ENCODE measurements at regions not wholly inside any gene's neighbourhood (a gene's known extent, or its start where the extent isn't known, plus 50 kb on each side); places are given as distances from the start of the nearest gene placed in this dataset.

- DNase-seq (ENCODE audit: low read depth), result no peak
Measured at GRCh38 chr2:176813621-176814049, 399.0 kb upstream of the HNRNPA3 start.

GRCh38 chr2:176814274-176814673, 398.3 kb upstream of the HNRNPA3 start:
- DNase-seq (ENCODE audit: low read depth), result no peak

DNA sequence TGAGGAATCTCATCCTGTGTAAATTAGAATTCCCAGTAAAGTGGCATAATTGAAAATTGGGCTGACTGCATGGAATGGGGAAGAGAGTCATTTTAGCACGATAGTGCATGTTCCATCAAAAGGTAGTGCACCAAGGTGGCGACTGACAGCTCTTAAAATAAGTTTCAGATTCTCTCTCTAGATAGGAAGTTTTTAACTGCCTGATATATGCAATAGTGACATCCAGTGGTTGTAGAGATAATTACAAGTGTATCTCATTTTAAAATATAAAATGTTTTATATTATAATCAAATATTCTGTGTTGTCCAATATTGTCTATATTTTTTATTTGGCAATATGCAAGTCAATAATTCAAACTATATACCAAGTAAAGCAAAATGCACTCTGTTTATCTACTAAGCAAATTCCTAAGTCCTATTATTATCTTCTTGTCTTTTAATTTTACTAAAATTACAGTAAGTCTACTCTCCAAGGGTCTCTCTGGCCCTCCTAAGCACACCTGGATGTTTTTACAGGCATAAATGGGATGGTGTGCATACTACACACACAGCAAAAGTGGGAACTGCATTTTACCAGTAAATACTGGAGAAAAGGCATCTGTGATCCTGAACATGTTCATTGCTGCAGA, 397.7 kb upstream of the HNRNPA3 start:
- DNase-seq (ENCODE audit: low read depth), result no peak

GRCh38 chr2:176817061-176817565, 395.5 kb upstream of the HNRNPA3 start:
- DNase-seq (ENCODE audit: low read depth), result no peak

GRCh38 chr2:176818076-176818475, 394.5 kb upstream of the HNRNPA3 start:
- DNase-seq (ENCODE audit: low read depth), result no peak

- DNase-seq (ENCODE audit: low read depth), result no peak
Measured at GRCh38 chr2:176818617-176819016, 394.0 kb upstream of the HNRNPA3 start.

DNA sequence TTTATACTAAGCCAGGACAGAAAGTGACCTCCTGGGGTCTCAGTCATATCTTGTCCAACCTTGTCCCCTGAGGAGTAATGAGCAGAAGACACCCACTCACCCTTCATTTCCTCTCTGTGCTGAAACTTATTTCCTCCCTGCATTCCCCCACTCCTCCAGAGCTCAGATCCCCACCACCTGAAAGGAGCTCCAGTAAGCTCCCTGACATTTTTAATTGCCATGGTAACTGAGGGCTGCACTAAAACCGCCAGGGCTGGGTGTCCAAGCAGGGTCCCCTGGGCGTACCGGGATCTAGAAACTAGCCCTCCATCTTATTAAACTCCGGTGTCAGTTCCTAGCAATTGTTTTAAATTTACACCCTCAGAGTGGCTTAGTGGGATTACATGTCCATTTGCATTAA, 393.3 kb upstream of the HNRNPA3 start:
- no peak for DNase-seq (ENCODE audit: low read depth)

DNA sequence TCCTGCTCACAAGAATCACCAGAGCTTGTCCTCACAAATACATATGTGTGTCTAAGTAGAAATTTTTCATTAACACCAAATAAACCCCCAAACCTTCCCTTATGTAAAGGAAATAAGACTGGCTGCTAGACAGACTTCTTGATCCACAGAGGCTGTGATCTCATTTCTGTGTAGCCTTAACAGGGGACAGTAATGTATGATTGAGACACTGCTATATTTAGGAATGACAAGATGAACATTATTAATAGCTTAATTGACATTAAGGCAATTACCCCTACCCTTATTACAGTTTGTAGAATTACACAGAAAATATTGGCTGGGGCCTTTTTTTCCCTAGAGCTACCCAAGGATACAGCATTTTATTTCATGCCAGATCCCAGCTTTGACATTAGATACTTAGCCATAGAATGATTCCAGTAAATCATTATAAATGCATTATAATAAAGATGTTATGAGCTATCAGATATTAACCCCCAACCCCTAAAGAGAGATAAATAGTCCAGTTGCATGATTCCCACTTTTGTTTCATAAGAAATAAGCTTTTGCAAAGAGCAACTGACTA, 392.1 kb upstream of the HNRNPA3 start:
- DNase-seq (ENCODE audit: low read depth), result no peak

DNA sequence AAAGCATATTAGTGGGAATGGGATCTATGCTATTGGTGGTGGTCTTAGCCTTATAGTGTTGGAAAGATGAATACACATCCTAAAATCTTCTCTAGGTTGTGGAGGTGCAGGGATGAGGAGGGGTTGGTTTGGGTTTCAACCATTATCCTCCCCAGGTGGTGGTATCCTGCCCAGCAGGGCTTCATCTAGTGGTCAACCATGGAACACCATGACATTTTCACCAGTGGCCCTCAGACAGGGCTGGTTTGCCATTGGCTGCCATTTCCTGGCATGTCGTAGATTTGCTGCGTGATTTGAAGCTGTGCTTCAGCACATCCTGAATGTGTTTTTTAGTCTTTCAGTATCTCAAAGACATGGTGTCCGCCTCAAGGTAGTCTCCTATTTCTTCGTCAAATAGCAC, 391.2 kb upstream of the HNRNPA3 start:
- DNase-seq (ENCODE audit: low read depth), result no peak

- no peak for DNase-seq (ENCODE audit: low read depth)
Measured at GRCh38 chr2:176822060-176822459, 390.5 kb upstream of the HNRNPA3 start.

GRCh38 chr2:176826356-176826755, 386.2 kb upstream of the HNRNPA3 start:
- no peak for DNase-seq (ENCODE audit: low read depth)

DNA sequence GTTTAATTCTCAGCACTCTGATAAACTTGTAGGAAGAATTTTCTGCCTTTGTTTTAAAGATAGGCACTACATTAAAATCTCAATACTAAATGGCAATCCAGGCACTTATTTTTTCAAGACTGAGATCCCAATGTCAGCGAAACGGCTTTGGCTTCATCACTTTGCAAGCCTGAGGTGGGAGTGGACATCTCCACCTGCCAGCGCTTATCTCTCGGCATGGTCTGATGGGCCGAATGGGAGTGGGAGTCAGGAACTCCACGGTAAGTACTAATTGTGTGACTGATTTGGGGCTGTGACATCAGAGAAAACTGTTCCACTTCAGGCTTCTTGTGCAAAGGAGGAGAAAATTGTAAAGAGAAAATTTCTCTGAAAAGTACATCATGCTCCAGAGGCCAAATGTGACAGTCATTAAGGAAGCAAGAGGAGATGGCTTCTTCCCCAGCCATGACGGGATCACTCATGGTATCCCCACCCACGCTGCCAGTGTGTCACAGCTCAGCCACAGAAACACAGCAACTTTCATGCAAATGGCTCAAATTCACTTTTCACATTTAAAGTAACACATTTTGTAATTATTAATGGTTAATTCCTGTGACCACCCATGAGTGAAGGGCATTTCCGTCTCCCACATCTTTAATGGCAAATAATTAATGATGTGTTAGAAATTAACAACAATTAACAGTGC, 385.5 kb upstream of the HNRNPA3 start:
- DNase-seq (ENCODE audit: low read depth), result no peak

DNA sequence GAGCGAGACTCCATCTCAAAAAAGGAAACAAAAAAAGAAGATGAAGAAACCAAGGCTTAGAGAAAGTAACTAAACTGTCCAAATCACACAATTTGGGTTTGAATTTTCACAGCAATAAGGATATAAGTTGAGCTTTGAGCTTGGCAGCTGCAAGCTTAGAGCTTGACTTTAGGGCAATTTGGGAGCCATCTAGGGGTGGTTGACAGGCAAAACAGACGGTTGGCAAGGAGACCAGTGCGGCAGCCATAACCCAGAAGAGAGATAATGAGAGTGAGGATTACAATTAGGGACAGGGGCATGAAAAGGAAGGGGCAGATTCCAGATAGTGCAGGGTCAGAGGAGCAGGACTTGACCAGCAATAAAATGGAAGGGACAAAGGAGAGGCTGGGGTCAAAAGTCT, 382.2 kb upstream of the HNRNPA3 start:
- DNase-seq (ENCODE audit: low read depth), result no peak

- DNase-seq (ENCODE audit: low read depth), result no peak
Measured at GRCh38 chr2:176832086-176832485, 380.5 kb upstream of the HNRNPA3 start.

DNA sequence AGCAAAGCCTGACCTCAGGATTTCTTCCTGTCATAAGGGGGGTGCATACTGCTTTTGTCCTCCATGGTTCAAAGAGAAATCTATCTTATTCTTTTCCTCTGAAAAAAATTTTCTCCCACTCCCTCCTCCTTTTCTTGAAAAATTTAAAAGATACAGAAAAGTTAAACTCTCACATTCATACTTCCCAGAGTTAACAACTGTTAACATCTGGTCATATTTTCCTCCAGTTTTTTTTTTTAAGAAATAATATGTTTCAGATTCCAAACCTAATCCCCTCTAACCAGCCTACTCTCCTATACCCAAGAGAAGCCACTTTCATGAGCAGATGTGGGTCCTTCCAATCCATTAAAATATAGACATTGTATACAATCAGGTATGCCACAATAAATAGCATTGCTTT, 378.9 kb upstream of the HNRNPA3 start:
- DNase-seq (ENCODE audit: low read depth), result no peak

- DNase-seq (ENCODE audit: low read depth), result no peak
Measured at GRCh38 chr2:176834226-176834625, 378.4 kb upstream of the HNRNPA3 start.

- no peak for DNase-seq (ENCODE audit: low read depth)
Measured at GRCh38 chr2:176843208-176843607, 369.4 kb upstream of the HNRNPA3 start.

DNA sequence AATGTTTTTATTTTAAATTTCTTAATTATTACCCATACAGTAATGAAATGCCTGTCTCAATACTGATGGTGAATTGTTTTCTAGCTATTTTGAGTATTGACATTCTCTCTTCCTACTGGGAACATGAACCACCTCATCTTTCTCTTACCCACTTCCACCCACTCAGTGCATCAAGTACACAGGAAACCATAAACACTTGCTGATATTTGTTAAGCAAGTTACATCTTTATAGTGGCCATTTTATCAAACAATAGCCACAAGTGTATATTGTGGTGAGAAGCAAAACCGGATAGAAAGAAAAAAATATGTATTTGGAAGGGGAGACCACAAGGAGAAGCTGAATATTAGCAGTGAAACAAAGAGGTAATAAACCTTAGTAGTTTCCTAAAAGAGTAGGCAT, 368.1 kb upstream of the HNRNPA3 start:
- DNase-seq (ENCODE audit: low read depth), result no peak

- no peak for DNase-seq (ENCODE audit: low read depth)
Measured at GRCh38 chr2:176845718-176846117, 366.9 kb upstream of the HNRNPA3 start.

- no peak for DNase-seq (ENCODE audit: low read depth)
Measured at GRCh38 chr2:176847575-176847974, 365.0 kb upstream of the HNRNPA3 start.

- DNase-seq (ENCODE audit: low read depth), result no peak
Measured at GRCh38 chr2:176848844-176849243, 363.8 kb upstream of the HNRNPA3 start.

- no peak for DNase-seq (ENCODE audit: low read depth)
Measured at GRCh38 chr2:176851200-176851888, 361.2 kb upstream of the HNRNPA3 start.

All from stimulated activated CD8-positive, alpha-beta memory T cell treated with anti-CD3 and anti-CD28 coated beads, Interleukin-12 subunit alpha, Interleukin-12 subunit beta, amount 100 ng/mL, for 4 hours (primary cell).